HEK293T (cell line): ENCODE measurements at regions not wholly inside any gene's neighbourhood (a gene's known extent, or its start where the extent isn't known, plus 50 kb on each side); places are given as distances from the start of the nearest gene placed in this dataset.

Experiments used
- CTCF ChIA-PET: fragments of 350-600 bp; formaldehyde crosslinking; extraction: SDS; loops from one replicate; lab custom pipeline; 2021; ENCODE audit warnings: antibody characterized with exemption, inconsistent platforms; lab: Yijun Ruan, JAX
- POLR2A ChIA-PET: fragments of 350-600 bp; formaldehyde crosslinking; extraction: SDS; loops from one replicate; lab custom pipeline; 2020; ENCODE audit warnings: antibody characterized with exemption, inconsistent platforms; lab: Yijun Ruan, JAX
- DNase-seq: peaks from one replicate; pipeline ENCODE4 v3.0.0; 2012; ENCODE audit warnings: mixed read lengths; ENCODE audit errors: extremely low spot score
- ARNT ChIP-seq: fragments of 450-650 bp; IDR thresholded peaks from 2 replicates; pipeline ENCODE4 v1.6.1; 2017; ENCODE audit warnings: mild to moderate bottlenecking
- BHLHE40 ChIP-seq: fragments of 450-650 bp; IDR thresholded peaks from 2 replicates; pipeline ENCODE4 v1.6.1; 2016; ENCODE audit warnings: mild to moderate bottlenecking, moderate library complexity, borderline replicate concordance
- CTBP1 ChIP-seq: fragments of 450-650 bp; IDR thresholded peaks from 2 replicates; pipeline ENCODE4 v1.6.1; 2016; ENCODE audit warnings: borderline replicate concordance
- ELF4 ChIP-seq: fragments of 450-650 bp; IDR thresholded peaks from 2 replicates; pipeline ENCODE4 v1.6.1; 2017; ENCODE audit warnings: antibody characterized with exemption
- FOXA1 ChIP-seq: fragments of 450-650 bp; IDR thresholded peaks from 2 replicates; pipeline ENCODE4 v1.6.1; 2016; ENCODE audit warnings: mild to moderate bottlenecking
- FOXK2 ChIP-seq: fragments of 450-650 bp; IDR thresholded peaks from 2 replicates; pipeline ENCODE4 v1.6.1; 2016; ENCODE audit warnings: mild to moderate bottlenecking
- FOXM1 ChIP-seq: fragments of 450-650 bp; IDR thresholded peaks from 2 replicates; pipeline ENCODE4 v1.6.1; 2017; ENCODE audit warnings: mild to moderate bottlenecking, borderline replicate concordance
- HDGF ChIP-seq: fragments of 450-650 bp; IDR thresholded peaks from 2 replicates; pipeline ENCODE4 v1.6.1; 2017; ENCODE audit warnings: antibody characterized with exemption, borderline replicate concordance
- L3MBTL2 ChIP-seq: fragments of 450-650 bp; conservative IDR thresholded peaks from 2 replicates; pipeline ENCODE4 v1.6.1; 2016; ENCODE audit warnings: mild to moderate bottlenecking
- LEF1 ChIP-seq: fragments of 450-650 bp; IDR thresholded peaks from 2 replicates; pipeline ENCODE4 v1.6.1; 2017; ENCODE audit warnings: mild to moderate bottlenecking, borderline replicate concordance
- NFRKB ChIP-seq: fragments of 450-650 bp; IDR thresholded peaks from 2 replicates; pipeline ENCODE4 v1.6.1; 2016; ENCODE audit warnings: mild to moderate bottlenecking, moderate library complexity
- PKNOX1 ChIP-seq: fragments of 450-650 bp; IDR thresholded peaks from 2 replicates; pipeline ENCODE4 v1.6.1; 2016
- SP1 ChIP-seq: fragments of 450-650 bp; IDR thresholded peaks from 2 replicates; pipeline ENCODE4 v1.6.1; 2017
- SUZ12 ChIP-seq: fragments of 450-650 bp; IDR thresholded peaks from 2 replicates; pipeline ENCODE4 v1.6.1; 2016; ENCODE audit warnings: mild to moderate bottlenecking
- TARDBP ChIP-seq: fragments of 450-650 bp; IDR thresholded peaks from 2 replicates; pipeline ENCODE4 v1.6.1; 2016
- ZNF384 ChIP-seq: fragments of 450-650 bp; IDR thresholded peaks from 2 replicates; pipeline ENCODE4 v1.6.1; 2016

GRCh38 chr3:106157411-106157810 is 288.6 kb upstream of the CBLB start:
- ChIA-PET CTCF (no interaction called here), POLR2A (no interaction called here)
- DNase-seq = no peak
- TF ChIP-seq ARNT = no peak

GRCh38 chr3:106160396-106160795 is 291.6 kb upstream of the CBLB start:
- POLR2A ChIA-PET = no interaction called here
- TF ChIP-seq FOXK2 (no peak), BHLHE40 (no peak), LEF1 (no peak)
- CTCF ChIA-PET = no interaction called here
- no peak for DNase-seq

- TF ChIP-seq SUZ12 = no peak
- no peak for TF ChIP-seq ZNF384
- no peak for TF ChIP-seq PKNOX1
- TF ChIP-seq ELF4 = no peak
- no peak for TF ChIP-seq NFRKB
- no peak for TF ChIP-seq HDGF
- no peak for TF ChIP-seq CTBP1
- TF ChIP-seq SP1 = no peak
- TF ChIP-seq L3MBTL2 = no peak
- TF ChIP-seq ARNT = no peak
- TF ChIP-seq FOXK2 = no peak
- no peak for TF ChIP-seq FOXM1
- TF ChIP-seq TARDBP = no peak
- TF ChIP-seq FOXA1 = no peak
- no peak for TF ChIP-seq LEF1
- no peak for TF ChIP-seq BHLHE40
- no peak for DNase-seq
- ChIA-PET CTCF (no interaction called here), POLR2A (no interaction called here)
These were observed 292.4 kb upstream of the CBLB start for GRCh38 chr3:106161246-106161645.

GRCh38 chr3:106167728-106168127 is 298.9 kb upstream of the CBLB start:
- TF ChIP-seq FOXK2 (no peak), HDGF (no peak), NFRKB (no peak), L3MBTL2 (no peak), PKNOX1 (no peak), SUZ12 (no peak), FOXM1 (no peak), SP1 (no peak), ZNF384 (no peak), TARDBP (no peak), LEF1 (no peak), FOXA1 (no peak), ARNT (no peak), BHLHE40 (no peak), CTBP1 (no peak), ELF4 (no peak)
- ChIA-PET CTCF (no interaction called here), POLR2A (no interaction called here)
- DNase-seq = no peak

GRCh38 chr3:106168962-106169750 is 300.3 kb upstream of the CBLB start:
- DNase-seq = no peak
- ChIA-PET POLR2A (no interaction called here), CTCF (no interaction called here)
- TF ChIP-seq PKNOX1 (no peak), HDGF (no peak), FOXM1 (no peak), FOXK2 (no peak), SUZ12 (no peak), LEF1 (no peak), BHLHE40 (no peak), ARNT (no peak), L3MBTL2 (no peak), NFRKB (no peak), ELF4 (no peak), FOXA1 (no peak), ZNF384 (no peak), SP1 (no peak), TARDBP (no peak), CTBP1 (no peak)

GRCh38 chr3:106170636-106171035 is 301.8 kb upstream of the CBLB start:
- ChIA-PET POLR2A (no interaction called here), CTCF (no interaction called here)
- TF ChIP-seq NFRKB = no peak
- TF ChIP-seq TARDBP = no peak
- no peak for TF ChIP-seq ZNF384
- no peak for TF ChIP-seq BHLHE40
- no peak for TF ChIP-seq SP1
- no peak for TF ChIP-seq PKNOX1
- no peak for TF ChIP-seq FOXA1
- TF ChIP-seq ELF4 = no peak
- no peak for TF ChIP-seq FOXK2
- TF ChIP-seq ARNT = no peak
- TF ChIP-seq CTBP1 = no peak
- TF ChIP-seq FOXM1 = no peak
- TF ChIP-seq L3MBTL2 = no peak
- no peak for TF ChIP-seq SUZ12
- no peak for TF ChIP-seq HDGF
- no peak for TF ChIP-seq LEF1
- DNase-seq = no peak
